ENCODE measurements at regions not wholly inside any gene's neighbourhood (a gene's known extent, or its start where the extent isn't known, plus 50 kb on each side); places are given as distances from the start of the nearest gene placed in this dataset.

DNA sequence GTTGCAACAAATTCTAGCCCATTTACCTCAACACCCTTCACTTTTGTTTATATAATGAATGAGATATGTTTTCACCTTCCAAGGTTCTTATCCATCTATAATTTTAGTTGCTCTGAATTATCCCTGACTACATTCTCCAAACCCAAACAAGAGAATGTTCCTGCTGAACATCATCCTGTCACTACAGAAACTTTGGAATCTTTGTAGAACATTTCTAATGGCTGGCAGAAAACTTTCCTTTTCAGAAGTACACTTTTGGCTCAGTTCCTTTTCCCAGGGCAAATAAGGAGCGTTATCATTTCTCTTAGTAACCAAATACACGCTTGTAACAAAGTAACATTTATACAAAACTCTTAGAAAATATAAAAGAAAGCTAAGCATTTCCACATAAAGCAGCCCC is 860.6 kb upstream of the SEMA6A start:
- Histone ChIP-seq H3K4me2 (ENCODE audit: insufficient read depth, insufficient read length, low read length) (no peak overlapping the region), H4K20me1 (ENCODE audit: control insufficient read depth, insufficient read depth, insufficient read length) (no peaks in the 10 kb centered on the region), H3K23me2 (ENCODE audit: insufficient read length, low read depth, low read length, poor library complexity, severe bottlenecking) (no peaks in the 10 kb centered on the region), H3T11ph (ENCODE audit: low read length) (no peak overlapping the region), H3K27ac (ENCODE audit: insufficient read length, low read depth, low read length) (no peak overlapping the region), H3K23ac (ENCODE audit: insufficient read length, low read depth, low read length) (no peak overlapping the region), H3K79me1 (ENCODE audit: insufficient read depth, low read depth, low read length, poor library complexity, severe bottlenecking) (no peaks in the 10 kb centered on the region), H3K79me2 (ENCODE audit: insufficient read depth, low read length) (no peaks in the 10 kb centered on the region), H3K56ac (ENCODE audit: insufficient read length, low read depth, low read length) (no peak overlapping the region), H4K8ac (replicated peaks; ENCODE audit: insufficient read length, low read depth, low read length) (no peak overlapping the region), H3K27me3 (ENCODE audit: insufficient read depth, low read length) (no peaks in the 10 kb centered on the region), H3K9me3 (ENCODE audit: control insufficient read depth, low read depth, low read length) (no peaks in the 10 kb centered on the region), H2BK5ac (ENCODE audit: insufficient read length, low read length) (no peak overlapping the region), H3K14ac (ENCODE audit: insufficient read depth, low read length) (no peak overlapping the region), H2BK15ac (ENCODE audit: low read depth, low read length) (no peak overlapping the region), H3K9ac (ENCODE audit: extremely low read depth, insufficient read length, low read length) (no peak overlapping the region), H2BK12ac (ENCODE audit: insufficient read length, low read depth, low read length) (no peak overlapping the region), H4K91ac (ENCODE audit: insufficient read length, low read depth, low read length) (no peak overlapping the region), H4K5ac (ENCODE audit: insufficient read length, low read depth, low read length) (no peak overlapping the region), H2BK120ac (ENCODE audit: low read depth, low read length, poor library complexity, severe bottlenecking) (no peak overlapping the region), H2BK20ac (ENCODE audit: low read depth, low read length, poor library complexity, severe bottlenecking) (no peak overlapping the region), H3K18ac (ENCODE audit: insufficient read length, low read depth, low read length) (no peak overlapping the region), H2AK5ac (ENCODE audit: insufficient read length, low read length) (no peak overlapping the region), H2AFZ (ENCODE audit: low read length) (no peak overlapping the region), H3K4me1 (ENCODE audit: insufficient read depth, low read length) (peaks cover 7% of the 10 kb centered on the region), H3K4ac (ENCODE audit: low read depth, low read length) (no peak overlapping the region)
- no CpG with 5 or more reads among the region's 2 CpGs for WGBS (ENCODE audit: extremely low coverage, insufficient read length, low lambda C conversion rate)
- Mint-ChIP-seq H3K27me3 (ENCODE audit: low read depth) (no peaks in the 10 kb centered on the region), H3K36me3 (ENCODE audit: insufficient read depth in 1 of 3, low read depth in 3 of 3) (no peaks in the 10 kb centered on the region; a peak in 1 of 7 replicates), H3K4me3 (no peak overlapping the region), H3K27ac (no peak overlapping the region), H3K4me1 (peaks cover 23 to 29% of the 10 kb centered on the region in 2 experiments), H3K9me3 (no peaks in the 10 kb centered on the region)
- TF ChIP-seq, protein P1, sequence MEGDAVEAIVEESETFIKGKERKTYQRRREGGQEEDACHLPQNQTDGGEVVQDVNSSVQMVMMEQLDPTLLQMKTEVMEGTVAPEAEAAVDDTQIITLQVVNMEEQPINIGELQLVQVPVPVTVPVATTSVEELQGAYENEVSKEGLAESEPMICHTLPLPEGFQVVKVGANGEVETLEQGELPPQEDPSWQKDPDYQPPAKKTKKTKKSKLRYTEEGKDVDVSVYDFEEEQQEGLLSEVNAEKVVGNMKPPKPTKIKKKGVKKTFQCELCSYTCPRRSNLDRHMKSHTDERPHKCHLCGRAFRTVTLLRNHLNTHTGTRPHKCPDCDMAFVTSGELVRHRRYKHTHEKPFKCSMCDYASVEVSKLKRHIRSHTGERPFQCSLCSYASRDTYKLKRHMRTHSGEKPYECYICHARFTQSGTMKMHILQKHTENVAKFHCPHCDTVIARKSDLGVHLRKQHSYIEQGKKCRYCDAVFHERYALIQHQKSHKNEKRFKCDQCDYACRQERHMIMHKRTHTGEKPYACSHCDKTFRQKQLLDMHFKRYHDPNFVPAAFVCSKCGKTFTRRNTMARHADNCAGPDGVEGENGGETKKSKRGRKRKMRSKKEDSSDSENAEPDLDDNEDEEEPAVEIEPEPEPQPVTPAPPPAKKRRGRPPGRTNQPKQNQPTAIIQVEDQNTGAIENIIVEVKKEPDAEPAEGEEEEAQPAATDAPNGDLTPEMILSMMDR (conservative IDR thresholded peaks at IDR 0.05), result no peak
- DNase-seq, result no peak
